ENCODE measurements at regions not wholly inside any gene's neighbourhood (a gene's known extent, or its start where the extent isn't known, plus 50 kb on each side); places are given as distances from the start of the nearest gene placed in this dataset.

DNA sequence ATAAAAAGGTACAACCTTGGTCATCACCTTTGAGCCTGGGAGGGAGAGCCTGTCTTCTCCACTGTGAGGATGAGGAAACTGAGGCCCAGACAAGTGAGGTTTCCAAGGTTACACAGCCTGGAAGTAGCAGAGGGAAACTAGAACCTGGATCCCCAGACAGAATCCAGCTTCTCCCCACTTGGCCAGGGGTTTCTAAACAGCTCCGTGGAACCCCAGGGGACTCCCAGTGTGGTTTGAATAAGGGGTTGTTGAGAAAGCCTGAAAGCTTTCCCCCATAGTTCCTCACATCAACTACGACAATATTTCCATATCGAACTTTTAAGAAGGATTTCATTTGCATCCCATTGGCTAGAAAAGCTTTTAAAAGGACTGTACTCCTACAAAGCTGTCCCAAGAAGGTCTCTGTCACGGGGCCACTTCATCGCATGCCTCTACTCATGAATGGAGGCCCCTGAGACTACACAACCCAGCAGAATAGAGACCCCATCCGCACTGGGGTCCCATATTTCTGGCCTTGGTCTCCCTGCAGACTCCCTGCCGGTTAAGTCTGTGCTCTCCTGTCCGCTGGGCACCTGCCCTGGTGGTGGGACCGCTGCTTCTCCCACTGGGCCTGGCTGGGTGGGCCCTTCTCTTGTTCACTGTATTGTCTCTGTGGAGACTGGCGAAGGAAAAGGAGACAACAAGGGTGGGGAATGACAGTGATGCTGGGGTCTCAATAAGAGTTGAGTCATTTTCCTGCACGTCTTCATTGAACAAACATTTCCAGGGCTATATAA, 178.5 kb downstream of the SMAD6 start:
- Histone ChIP-seq H3K79me2 (ENCODE audit: insufficient read depth, low read length) (no peaks in the 10 kb centered on the region), H3K4me2 (ENCODE audit: low read length) (no peak overlapping the region), H3K4me3 (ENCODE audit: low read depth, low read length, poor library complexity, severe bottlenecking) (no peak overlapping the region), H3K27me3 (ENCODE audit: insufficient read depth, low read length) (no peaks in the 10 kb centered on the region), H3K36me3 (ENCODE audit: insufficient read depth, low read length) (no peaks in the 10 kb centered on the region), H3K9me3 (ENCODE audit: low read length) (no peaks in the 10 kb centered on the region), H3K9ac (ENCODE audit: low read length) (no peak overlapping the region), H2AFZ (ENCODE audit: low read length) (no peak overlapping the region), H3F3A (ENCODE audit: insufficient read depth, low read length) (no peaks in the 10 kb centered on the region), H4K20me1 (ENCODE audit: insufficient read depth, low read length) (no peaks in the 10 kb centered on the region), H3K27ac (ENCODE audit: low read depth, low read length, poor library complexity, severe bottlenecking) (no peak overlapping the region), H3K4me1 (ENCODE audit: insufficient read depth, low read length, severe bottlenecking) (no peaks in the 10 kb centered on the region), H3K9me2 (ENCODE audit: low read depth, low read length) (no peaks in the 10 kb centered on the region)
- TF ChIP-seq, protein P1, sequence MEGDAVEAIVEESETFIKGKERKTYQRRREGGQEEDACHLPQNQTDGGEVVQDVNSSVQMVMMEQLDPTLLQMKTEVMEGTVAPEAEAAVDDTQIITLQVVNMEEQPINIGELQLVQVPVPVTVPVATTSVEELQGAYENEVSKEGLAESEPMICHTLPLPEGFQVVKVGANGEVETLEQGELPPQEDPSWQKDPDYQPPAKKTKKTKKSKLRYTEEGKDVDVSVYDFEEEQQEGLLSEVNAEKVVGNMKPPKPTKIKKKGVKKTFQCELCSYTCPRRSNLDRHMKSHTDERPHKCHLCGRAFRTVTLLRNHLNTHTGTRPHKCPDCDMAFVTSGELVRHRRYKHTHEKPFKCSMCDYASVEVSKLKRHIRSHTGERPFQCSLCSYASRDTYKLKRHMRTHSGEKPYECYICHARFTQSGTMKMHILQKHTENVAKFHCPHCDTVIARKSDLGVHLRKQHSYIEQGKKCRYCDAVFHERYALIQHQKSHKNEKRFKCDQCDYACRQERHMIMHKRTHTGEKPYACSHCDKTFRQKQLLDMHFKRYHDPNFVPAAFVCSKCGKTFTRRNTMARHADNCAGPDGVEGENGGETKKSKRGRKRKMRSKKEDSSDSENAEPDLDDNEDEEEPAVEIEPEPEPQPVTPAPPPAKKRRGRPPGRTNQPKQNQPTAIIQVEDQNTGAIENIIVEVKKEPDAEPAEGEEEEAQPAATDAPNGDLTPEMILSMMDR (IDR thresholded peaks at IDR 0.05; ENCODE audit: low read length) = no peak
- TF ChIP-seq EZH2 (IDR thresholded peaks at IDR 0.05; ENCODE audit: borderline replicate concordance, low read length) = no peak

DNA sequence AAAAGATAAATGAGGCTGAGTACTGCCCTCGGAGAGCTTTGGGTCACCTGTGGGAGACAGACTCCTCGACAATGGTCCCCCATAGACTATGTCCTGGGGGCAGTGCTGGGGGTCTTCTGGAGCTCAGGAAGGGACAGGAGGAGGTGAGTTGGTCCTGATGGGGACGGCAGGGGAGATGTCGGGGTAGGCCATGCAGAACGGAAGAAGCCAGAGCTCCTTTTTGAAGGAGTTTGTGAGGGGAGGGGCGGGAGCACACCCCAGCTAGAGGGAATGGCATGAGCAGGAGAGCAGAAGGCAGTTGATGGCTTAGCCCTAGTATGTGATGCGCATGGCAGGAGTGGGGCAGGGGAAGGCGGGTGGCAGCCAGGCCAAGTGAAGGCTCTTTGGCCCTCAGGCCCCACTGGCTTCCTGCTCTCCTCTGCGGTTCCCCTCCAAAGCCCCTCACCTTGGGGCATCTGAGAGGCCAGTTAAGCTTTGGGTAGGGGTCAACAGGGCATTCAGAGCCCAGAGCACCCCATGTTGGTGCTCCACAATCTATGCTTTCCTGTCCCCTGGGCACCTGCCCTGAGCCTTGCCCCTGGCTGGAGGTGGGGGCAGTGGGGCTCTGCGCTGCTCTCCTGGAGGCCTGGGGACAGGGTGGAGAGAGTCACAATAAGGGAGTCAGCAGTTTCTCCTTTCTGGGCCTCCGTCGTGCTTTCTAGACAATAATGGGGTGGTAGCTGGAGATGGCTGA, 179.3 kb downstream of the SMAD6 start:
- H3K27me3 ChIP-seq (ENCODE audit: insufficient read depth, low read length) = no peaks in the 10 kb centered on the region; the same call in 1 of the 2 replicates
- no peak overlapping the region for H2AFZ ChIP-seq (ENCODE audit: low read length)
- H3K9ac ChIP-seq (ENCODE audit: low read length) = no peak overlapping the region
- H3K4me1 ChIP-seq (ENCODE audit: insufficient read depth, low read length, severe bottlenecking) = no peaks in the 10 kb centered on the region
- H3K27ac ChIP-seq (ENCODE audit: low read depth, low read length, poor library complexity, severe bottlenecking) = no peak overlapping the region
- no peaks in the 10 kb centered on the region for H3K9me2 ChIP-seq (ENCODE audit: low read depth, low read length)
- no peak overlapping the region for H3K4me2 ChIP-seq (ENCODE audit: low read length)
- no peak overlapping the region for H3K4me3 ChIP-seq (ENCODE audit: low read depth, low read length, poor library complexity, severe bottlenecking)
- H3F3A ChIP-seq (ENCODE audit: insufficient read depth, low read length) = no peaks in the 10 kb centered on the region
- H3K36me3 ChIP-seq (ENCODE audit: insufficient read depth, low read length) = no peaks in the 10 kb centered on the region
- no peaks in the 10 kb centered on the region for H4K20me1 ChIP-seq (ENCODE audit: insufficient read depth, low read length)
- H3K79me2 ChIP-seq (ENCODE audit: insufficient read depth, low read length) = no peaks in the 10 kb centered on the region
- TF ChIP-seq, protein P1 (IDR thresholded peaks at IDR 0.05; ENCODE audit: low read length) = no peak
- no peak for TF ChIP-seq EZH2 (IDR thresholded peaks at IDR 0.05; ENCODE audit: borderline replicate concordance, low read length)
- H3K9me3 ChIP-seq (ENCODE audit: low read length) = no peaks in the 10 kb centered on the region

DNA sequence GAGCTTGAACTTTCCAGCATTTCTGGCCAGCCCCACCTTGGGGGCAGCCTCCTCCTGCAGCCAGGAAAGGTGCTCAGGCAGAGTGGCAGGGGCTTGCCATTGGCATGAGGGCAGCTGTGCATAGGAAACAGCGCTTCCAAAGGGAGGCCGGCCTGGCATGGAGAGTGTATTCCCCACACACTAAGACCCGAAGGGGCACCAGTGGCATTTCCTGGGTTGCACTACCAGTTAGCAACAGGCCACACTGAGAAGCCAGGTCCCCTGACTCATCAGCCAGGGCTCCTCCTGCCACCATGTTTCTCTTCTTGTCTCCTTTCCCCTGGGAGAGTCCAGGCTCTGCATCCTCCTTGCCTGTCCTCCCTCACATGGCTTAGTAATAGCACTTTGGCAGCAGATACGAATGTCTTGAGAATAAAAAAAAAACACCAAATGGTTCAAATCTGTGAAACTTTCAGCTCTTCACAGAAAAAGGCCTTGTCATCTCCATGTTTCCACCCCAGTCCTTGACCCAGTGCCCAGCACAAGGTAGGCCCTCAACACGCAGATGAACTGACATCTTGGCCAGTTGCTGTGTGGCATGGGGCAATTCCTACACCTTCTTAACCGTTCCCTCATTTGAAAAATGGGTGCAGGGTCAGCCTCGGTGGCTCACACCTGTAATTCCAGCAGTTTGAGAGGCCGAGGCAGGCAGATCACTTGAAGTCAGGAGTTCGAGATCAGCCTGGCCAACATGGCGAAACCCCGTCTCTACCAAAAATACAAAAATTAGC, 180.4 kb downstream of the SMAD6 start:
- Histone ChIP-seq H3K9me2 (ENCODE audit: low read depth, low read length) (no peaks in the 10 kb centered on the region), H3K9me3 (ENCODE audit: low read length) (no peaks in the 10 kb centered on the region), H3K27ac (ENCODE audit: low read depth, low read length, poor library complexity, severe bottlenecking) (no peak overlapping the region), H3K79me2 (ENCODE audit: insufficient read depth, low read length) (no peaks in the 10 kb centered on the region), H3F3A (ENCODE audit: insufficient read depth, low read length) (no peaks in the 10 kb centered on the region), H3K4me2 (ENCODE audit: low read length) (no peak overlapping the region), H3K4me1 (ENCODE audit: insufficient read depth, low read length, severe bottlenecking) (no peaks in the 10 kb centered on the region), H4K20me1 (ENCODE audit: insufficient read depth, low read length) (no peaks in the 10 kb centered on the region), H2AFZ (ENCODE audit: low read length) (no peak overlapping the region), H3K9ac (ENCODE audit: low read length) (no peak overlapping the region), H3K27me3 (ENCODE audit: insufficient read depth, low read length) (no peaks in the 10 kb centered on the region; the same call in 1 of the 2 replicates), H3K36me3 (ENCODE audit: insufficient read depth, low read length) (no peaks in the 10 kb centered on the region), H3K4me3 (ENCODE audit: low read depth, low read length, poor library complexity, severe bottlenecking) (no peak overlapping the region)
- TF ChIP-seq EZH2 (IDR thresholded peaks at IDR 0.05; ENCODE audit: borderline replicate concordance, low read length) = no peak
- TF ChIP-seq, protein P1 (IDR thresholded peaks at IDR 0.05; ENCODE audit: low read length) = no peak
